ENCODE measurements at regions not wholly inside any gene's neighbourhood (a gene's known extent, or its start where the extent isn't known, plus 50 kb on each side); places are given as distances from the start of the nearest gene placed in this dataset.

GRCh38 chr11:30089921-30090320 lies 73.1 kb upstream of the KCNA4 start:
- in situ Hi-C loops (cut with MboI; ENCODE audit: low pct_unique_long_range_greater_than_20kb, low sequenced_read_pairs), result no loop called here
- no peak for DNase-seq

- in situ Hi-C loops (cut with MboI; ENCODE audit: low pct_unique_long_range_greater_than_20kb, low sequenced_read_pairs), result no loop called here
- no peak for DNase-seq
These were observed 74.4 kb upstream of the KCNA4 start for GRCh38 chr11:30091246-30091645.

GRCh38 chr11:30091737-30092136 lies 74.9 kb upstream of the KCNA4 start:
- in situ Hi-C loops (cut with MboI; ENCODE audit: low pct_unique_long_range_greater_than_20kb, low sequenced_read_pairs), result no loop called here
- DNase-seq, result no peak

- in situ Hi-C loops (cut with MboI; ENCODE audit: low pct_unique_long_range_greater_than_20kb, low sequenced_read_pairs), result no loop called here
- DNase-seq, result no peak
These were observed 75.7 kb upstream of the KCNA4 start for GRCh38 chr11:30092518-30092917.

GRCh38 chr11:30100495-30100894 lies 83.7 kb upstream of the KCNA4 start:
- no peak for DNase-seq
- in situ Hi-C loops (cut with MboI; ENCODE audit: low pct_unique_long_range_greater_than_20kb, low sequenced_read_pairs), result no loop called here

- in situ Hi-C loops (cut with MboI; ENCODE audit: low pct_unique_long_range_greater_than_20kb, low sequenced_read_pairs), result no loop called here
- no peak for DNase-seq
These were observed 89.7 kb upstream of the KCNA4 start for GRCh38 chr11:30106222-30107181.

GRCh38 chr11:30107899-30108298 lies 91.1 kb upstream of the KCNA4 start:
- in situ Hi-C loops (cut with MboI; ENCODE audit: low pct_unique_long_range_greater_than_20kb, low sequenced_read_pairs), result no loop called here
- DNase-seq, result no peak

GRCh38 chr11:30109774-30110173 lies 92.9 kb upstream of the KCNA4 start:
- in situ Hi-C loops (cut with MboI; ENCODE audit: low pct_unique_long_range_greater_than_20kb, low sequenced_read_pairs), result no loop called here

GRCh38 chr11:30110691-30111090 lies 93.9 kb upstream of the KCNA4 start:
- no peak for DNase-seq
- in situ Hi-C loops (cut with MboI; ENCODE audit: low pct_unique_long_range_greater_than_20kb, low sequenced_read_pairs), result no loop called here

More at GRCh38 chr11:30109774-30110173, 92.9 kb upstream of the KCNA4 start:
- DNase-seq, result no peak

GRCh38 chr11:30111786-30112185 lies 95.0 kb upstream of the KCNA4 start:
- in situ Hi-C loops (cut with MboI; ENCODE audit: low pct_unique_long_range_greater_than_20kb, low sequenced_read_pairs), result no loop called here
- no peak for DNase-seq

GRCh38 chr11:30113326-30113898 lies 96.6 kb upstream of the KCNA4 start:
- no peak for DNase-seq
- in situ Hi-C loops (cut with MboI; ENCODE audit: low pct_unique_long_range_greater_than_20kb, low sequenced_read_pairs), result no loop called here

GRCh38 chr11:30116512-30116911 lies 99.7 kb upstream of the KCNA4 start:
- in situ Hi-C loops (cut with MboI; ENCODE audit: low pct_unique_long_range_greater_than_20kb, low sequenced_read_pairs), result no loop called here
- no peak for DNase-seq

GRCh38 chr11:30120045-30120589 lies 103.3 kb upstream of the KCNA4 start:
- in situ Hi-C loops (cut with MboI; ENCODE audit: low pct_unique_long_range_greater_than_20kb, low sequenced_read_pairs), result no loop called here

GRCh38 chr11:30125456-30125855 lies 105.4 kb upstream of the FSHB start:
- DNase-seq, result no peak
- in situ Hi-C loops (cut with MboI; ENCODE audit: low pct_unique_long_range_greater_than_20kb, low sequenced_read_pairs), result no loop called here

More at GRCh38 chr11:30120045-30120589, 103.3 kb upstream of the KCNA4 start:
- no peak for DNase-seq

- in situ Hi-C loops (cut with MboI; ENCODE audit: low pct_unique_long_range_greater_than_20kb, low sequenced_read_pairs), result no loop called here
- DNase-seq, result peak; percentile 16
These were observed 102.4 kb upstream of the FSHB start for GRCh38 chr11:30128269-30128932.

- DNase-seq, result no peak
- in situ Hi-C loops (cut with MboI; ENCODE audit: low pct_unique_long_range_greater_than_20kb, low sequenced_read_pairs), result no loop called here
These were observed 99.3 kb upstream of the FSHB start for GRCh38 chr11:30131535-30131934.

- in situ Hi-C loops (cut with MboI; ENCODE audit: low pct_unique_long_range_greater_than_20kb, low sequenced_read_pairs), result no loop called here
- DNase-seq, result no peak
These were observed 97.5 kb upstream of the FSHB start for GRCh38 chr11:30133281-30133680.

GRCh38 chr11:30143098-30143705 lies 87.6 kb upstream of the FSHB start:
- in situ Hi-C loops (cut with MboI; ENCODE audit: low pct_unique_long_range_greater_than_20kb, low sequenced_read_pairs), result no loop called here
- peak; percentile 57 for DNase-seq

- no peak for DNase-seq
- in situ Hi-C loops (cut with MboI; ENCODE audit: low pct_unique_long_range_greater_than_20kb, low sequenced_read_pairs), result no loop called here
These were observed 83.5 kb upstream of the FSHB start for GRCh38 chr11:30147293-30147692.

Data from KBM-7 (cell line).